Neural progenitor cell (in vitro differentiated cells): ENCODE measurements at regions not wholly inside any gene's neighbourhood (a gene's known extent, or its start where the extent isn't known, plus 50 kb on each side); places are given as distances from the start of the nearest gene placed in this dataset.
A peak's percentile ranks its signal among the peaks of the same experiment; 100 is the strongest.

Experiments used
- DNase-seq: peaks from one replicate; pipeline ENCODE4 v3.0.0-alpha.2; 2016; ENCODE audit warnings: low spot score
- H2AFZ ChIP-seq: fragments of 200-600 bp; sonication (generic); replicated peaks from 2 replicates; pipeline ENCODE4 v1.6.1; 2016; ENCODE audit warnings: antibody characterized with exemption
- H3F3A ChIP-seq: fragments of 200-600 bp; sonication (generic); 2 replicates; pipeline ENCODE4 v1.6.1; 2016; ENCODE audit warnings: antibody characterized with exemption, low read depth
- H3K27ac ChIP-seq: fragments of 200-600 bp; sonication (generic); 2 replicates; pipeline ENCODE4 v1.5.1; 2016; ENCODE audit warnings: mild to moderate bottlenecking
- H3K27me3 ChIP-seq: fragments of 200-600 bp; sonication (generic); 2 replicates; pipeline ENCODE4 v1.6.1; 2016; ENCODE audit warnings: mild to moderate bottlenecking, moderate library complexity
- H3K36me3 ChIP-seq: fragments of 200-600 bp; sonication (generic); 2 replicates; pipeline ENCODE4 v1.5.1; 2016
- H3K4me1 ChIP-seq: fragments of 200-600 bp; sonication (generic); 2 replicates; pipeline ENCODE4 v1.6.1; 2016; ENCODE audit warnings: mixed run types
- H3K4me2 ChIP-seq: fragments of 200-600 bp; sonication (generic); 2 replicates; pipeline ENCODE4 v1.6.1; 2016
- H3K4me3 ChIP-seq: fragments of 200-600 bp; sonication (generic); 2 replicates; pipeline ENCODE4 v1.5.1; 2016
- H3K79me2 ChIP-seq: fragments of 200-600 bp; sonication (generic); 2 replicates; pipeline ENCODE4 v1.6.1; 2016; ENCODE audit warnings: low read depth
- H3K9ac ChIP-seq: fragments of 200-600 bp; sonication (generic); 2 replicates; pipeline ENCODE4 v1.6.1; 2016
- H3K9me3 ChIP-seq: fragments of 200-600 bp; sonication (generic); 2 replicates; pipeline ENCODE4 v1.5.1; 2016; ENCODE audit warnings: low read depth
- H4K20me1 ChIP-seq: fragments of 200-600 bp; sonication (generic); 2 replicates; pipeline ENCODE4 v1.6.1; 2016; ENCODE audit warnings: low read depth
- H3K27ac Mint-ChIP-seq: 3 replicates; pipeline ENCODE4 v1.8.0; 2021; ENCODE audit warnings: mixed read lengths
- H3K27me3 Mint-ChIP-seq: 2 replicates; pipeline ENCODE4 v1.8.0; 2022; ENCODE audit warnings: low read depth, mild to moderate bottlenecking, inconsistent platforms, moderate library complexity, mixed read lengths; ENCODE audit not compliant: insufficient read depth
- H3K36me3 Mint-ChIP-seq: 3 replicates; pipeline ENCODE4 v1.8.0; 2021; ENCODE audit warnings: mixed read lengths
- H3K4me1 Mint-ChIP-seq: 3 replicates; pipeline ENCODE4 v1.8.0; 2021; ENCODE audit warnings: mixed read lengths
- H3K4me3 Mint-ChIP-seq: 3 replicates; pipeline ENCODE4 v1.8.0; 2021; ENCODE audit warnings: mild to moderate bottlenecking, moderate library complexity, mixed read lengths
- H3K9me3 Mint-ChIP-seq: 3 replicates; pipeline ENCODE4 v1.8.0; 2020; ENCODE audit warnings: mixed read lengths
- EZH2 ChIP-seq: fragments of 200-600 bp; sonication (generic); IDR thresholded peaks from 2 replicates; pipeline ENCODE4 v1.6.1; 2017; ENCODE audit warnings: antibody characterized with exemption, mild to moderate bottlenecking, moderate library complexity
- EZH2phosphoT487 ChIP-seq: fragments of 200-600 bp; sonication (generic); IDR thresholded peaks from 2 replicates; pipeline ENCODE4 v1.6.1; 2017; ENCODE audit warnings: antibody characterized with exemption
- TF ChIP-seq, protein P1 (sequence below): fragments of 200-600 bp; sonication (generic); IDR thresholded peaks from 2 replicates; pipeline ENCODE4 v1.5.1; 2017; ENCODE audit warnings: antibody characterized with exemption, mild to moderate bottlenecking

DNA sequence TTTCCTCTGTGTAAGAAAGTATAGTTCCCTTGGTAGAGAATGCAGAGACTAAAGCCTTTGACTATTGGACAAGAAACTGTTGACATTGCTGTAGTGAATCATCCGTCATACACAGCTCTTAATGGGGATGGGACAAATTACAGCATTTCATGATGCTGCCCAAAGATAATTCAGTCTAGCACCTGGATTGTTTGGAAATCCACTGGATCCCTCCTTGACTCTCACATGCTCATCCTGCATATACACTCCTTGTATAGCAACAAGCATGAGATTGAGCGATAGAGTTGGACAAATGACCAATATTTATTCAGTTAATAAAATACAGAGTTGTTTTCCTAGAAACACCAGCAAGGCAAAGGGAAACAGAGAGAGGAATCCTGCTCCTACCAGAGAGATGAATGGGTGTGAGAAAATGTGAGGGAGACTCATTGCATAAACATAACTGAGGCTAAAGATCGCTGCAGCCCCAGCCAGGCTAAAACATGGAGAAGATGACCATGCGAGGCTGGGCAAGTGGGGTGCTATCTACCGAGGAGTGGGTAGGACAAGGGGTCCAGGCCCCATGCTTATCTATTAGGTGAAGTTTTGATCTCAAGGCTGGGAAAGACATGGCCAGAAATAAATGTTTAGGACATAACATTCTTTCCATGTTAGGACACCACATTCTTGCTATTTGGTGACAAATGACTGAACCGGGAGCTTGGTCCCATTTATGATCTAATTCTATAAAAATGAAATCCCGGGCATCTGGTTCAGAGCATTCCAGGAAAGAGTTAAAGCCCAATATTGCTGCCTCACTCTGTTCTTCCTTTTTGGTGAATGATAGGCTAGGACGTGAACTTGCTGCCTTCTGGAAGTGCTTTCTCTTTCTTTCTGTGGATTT lies 153.2 kb downstream of the TGFB2 start:
- Mint-ChIP-seq H3K27me3 (no peaks in the 10 kb centered on the region), H3K4me1 (peaks cover 19% of the 10 kb centered on the region), H3K9me3 (no peaks in the 10 kb centered on the region), H3K27ac (no peak overlapping the region), H3K36me3 (no peaks in the 10 kb centered on the region), H3K4me3 (no peak overlapping the region)
- no peaks in the 10 kb centered on the region for H3K9me3 ChIP-seq
- H3K79me2 ChIP-seq, result no peaks in the 10 kb centered on the region
- DNase-seq, result no peak
- no peaks in the 10 kb centered on the region for H4K20me1 ChIP-seq
- no peak for TF ChIP-seq EZH2
- TF ChIP-seq EZH2phosphoT487, result no peak
- TF ChIP-seq, protein P1, sequence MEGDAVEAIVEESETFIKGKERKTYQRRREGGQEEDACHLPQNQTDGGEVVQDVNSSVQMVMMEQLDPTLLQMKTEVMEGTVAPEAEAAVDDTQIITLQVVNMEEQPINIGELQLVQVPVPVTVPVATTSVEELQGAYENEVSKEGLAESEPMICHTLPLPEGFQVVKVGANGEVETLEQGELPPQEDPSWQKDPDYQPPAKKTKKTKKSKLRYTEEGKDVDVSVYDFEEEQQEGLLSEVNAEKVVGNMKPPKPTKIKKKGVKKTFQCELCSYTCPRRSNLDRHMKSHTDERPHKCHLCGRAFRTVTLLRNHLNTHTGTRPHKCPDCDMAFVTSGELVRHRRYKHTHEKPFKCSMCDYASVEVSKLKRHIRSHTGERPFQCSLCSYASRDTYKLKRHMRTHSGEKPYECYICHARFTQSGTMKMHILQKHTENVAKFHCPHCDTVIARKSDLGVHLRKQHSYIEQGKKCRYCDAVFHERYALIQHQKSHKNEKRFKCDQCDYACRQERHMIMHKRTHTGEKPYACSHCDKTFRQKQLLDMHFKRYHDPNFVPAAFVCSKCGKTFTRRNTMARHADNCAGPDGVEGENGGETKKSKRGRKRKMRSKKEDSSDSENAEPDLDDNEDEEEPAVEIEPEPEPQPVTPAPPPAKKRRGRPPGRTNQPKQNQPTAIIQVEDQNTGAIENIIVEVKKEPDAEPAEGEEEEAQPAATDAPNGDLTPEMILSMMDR, result no peak
- H3F3A ChIP-seq, result peaks cover 22% of the 10 kb centered on the region
- no peaks in the 10 kb centered on the region for H3K27me3 ChIP-seq
- H3K4me2 ChIP-seq, result no peak overlapping the region
- no peaks in the 10 kb centered on the region for H3K36me3 ChIP-seq
- H3K4me3 ChIP-seq, result no peak overlapping the region
- H3K4me1 ChIP-seq, result peaks cover 32% of the 10 kb centered on the region
- H3K27ac ChIP-seq, result no peak overlapping the region
- no peak overlapping the region for H2AFZ ChIP-seq
- no peak overlapping the region for H3K9ac ChIP-seq

DNA sequence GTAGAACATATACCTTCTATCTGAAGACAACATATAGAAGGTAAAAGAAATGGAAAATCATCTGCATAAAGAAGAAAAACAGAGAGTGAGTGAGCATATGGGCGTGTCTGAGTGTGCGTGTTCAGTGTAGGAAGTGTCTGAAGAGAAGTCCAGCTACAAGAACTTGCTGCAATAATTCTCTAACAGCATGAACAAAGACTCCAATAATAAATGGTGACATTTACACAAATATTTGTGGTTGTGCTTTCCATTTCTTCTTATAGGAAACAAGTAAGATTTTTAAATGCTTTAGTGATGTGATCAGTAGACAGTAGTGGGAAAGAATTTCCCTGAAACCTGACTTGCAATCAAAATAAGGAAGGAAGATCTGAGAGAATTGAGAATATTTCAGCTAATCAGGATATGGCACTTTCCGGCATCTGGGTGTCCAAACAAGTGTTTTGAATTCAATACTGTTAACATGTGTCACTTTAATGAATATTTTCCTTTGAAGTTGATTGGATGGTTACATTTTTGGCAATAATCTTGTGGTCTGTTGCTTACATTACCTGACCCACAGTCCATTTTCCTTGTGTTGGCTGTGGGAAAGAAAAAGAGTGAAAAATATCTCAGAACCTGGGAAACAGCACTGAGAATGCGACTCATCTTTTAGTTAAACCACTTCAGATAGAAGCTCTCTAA lies 154.0 kb downstream of the TGFB2 start:
- Histone ChIP-seq H3K9me3 (no peaks in the 10 kb centered on the region), H3K4me2 (no peak overlapping the region), H3K4me3 (no peak overlapping the region), H3F3A (peaks cover 14% of the 10 kb centered on the region), H4K20me1 (no peaks in the 10 kb centered on the region), H3K9ac (no peak overlapping the region), H3K27me3 (no peaks in the 10 kb centered on the region), H3K36me3 (no peaks in the 10 kb centered on the region), H3K4me1 (peaks cover 23% of the 10 kb centered on the region), H3K27ac (no peak overlapping the region), H2AFZ (no peak overlapping the region), H3K79me2 (no peaks in the 10 kb centered on the region)
- TF ChIP-seq, protein P1, result no peak
- no peak for TF ChIP-seq EZH2phosphoT487
- no peak for TF ChIP-seq EZH2
- Mint-ChIP-seq H3K4me1 (peaks cover 12% of the 10 kb centered on the region), H3K9me3 (peaks cover 3% of the 10 kb centered on the region), H3K27ac (no peak overlapping the region), H3K27me3 (no peaks in the 10 kb centered on the region), H3K36me3 (no peaks in the 10 kb centered on the region), H3K4me3 (no peak overlapping the region)
- DNase-seq, result no peak

DNA sequence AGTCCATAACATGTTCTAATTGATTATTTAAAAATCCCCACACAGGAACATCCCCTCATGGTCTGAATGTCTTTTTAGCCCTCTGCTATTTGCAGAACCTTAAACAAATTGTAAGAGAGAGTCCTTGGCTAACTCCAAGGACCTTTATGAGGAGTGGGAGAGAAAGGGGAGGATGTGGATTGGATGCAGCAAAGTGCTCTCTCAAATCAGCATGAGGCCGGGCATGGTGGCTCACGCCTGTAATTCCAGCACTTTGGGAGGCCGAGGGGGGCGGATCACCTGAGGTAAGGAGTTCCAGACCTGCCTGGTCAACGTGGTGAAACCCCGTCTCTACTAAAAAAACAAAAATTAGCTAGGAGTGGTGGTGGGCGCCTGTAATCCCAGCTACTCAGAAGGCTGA lies 154.8 kb downstream of the TGFB2 start:
- no peaks in the 10 kb centered on the region for H3K9me3 ChIP-seq
- Mint-ChIP-seq H3K36me3 (no peaks in the 10 kb centered on the region), H3K4me3 (no peak overlapping the region), H3K27me3 (no peaks in the 10 kb centered on the region), H3K9me3 (peaks cover 4% of the 10 kb centered on the region), H3K27ac (no peak overlapping the region), H3K4me1 (peaks cover 5% of the 10 kb centered on the region)
- no peak for DNase-seq
- TF ChIP-seq, protein P1, result no peak
- TF ChIP-seq EZH2phosphoT487 (no peak), EZH2 (no peak)
- peaks cover 6% of the 10 kb centered on the region for H3F3A ChIP-seq
- no peak overlapping the region for H3K9ac ChIP-seq
- H3K4me1 ChIP-seq, result peaks cover 17% of the 10 kb centered on the region
- no peak overlapping the region for H3K4me2 ChIP-seq
- H4K20me1 ChIP-seq, result no peaks in the 10 kb centered on the region
- no peaks in the 10 kb centered on the region for H3K27me3 ChIP-seq
- no peaks in the 10 kb centered on the region for H3K36me3 ChIP-seq
- no peak overlapping the region for H3K27ac ChIP-seq
- H3K4me3 ChIP-seq, result no peak overlapping the region
- H2AFZ ChIP-seq, result peak overlapping the region; percentile 35
- no peaks in the 10 kb centered on the region for H3K79me2 ChIP-seq
